ENCODE measurements at regions not wholly inside any gene's neighbourhood (a gene's known extent, or its start where the extent isn't known, plus 50 kb on each side); places are given as distances from the start of the nearest gene placed in this dataset.

DNA sequence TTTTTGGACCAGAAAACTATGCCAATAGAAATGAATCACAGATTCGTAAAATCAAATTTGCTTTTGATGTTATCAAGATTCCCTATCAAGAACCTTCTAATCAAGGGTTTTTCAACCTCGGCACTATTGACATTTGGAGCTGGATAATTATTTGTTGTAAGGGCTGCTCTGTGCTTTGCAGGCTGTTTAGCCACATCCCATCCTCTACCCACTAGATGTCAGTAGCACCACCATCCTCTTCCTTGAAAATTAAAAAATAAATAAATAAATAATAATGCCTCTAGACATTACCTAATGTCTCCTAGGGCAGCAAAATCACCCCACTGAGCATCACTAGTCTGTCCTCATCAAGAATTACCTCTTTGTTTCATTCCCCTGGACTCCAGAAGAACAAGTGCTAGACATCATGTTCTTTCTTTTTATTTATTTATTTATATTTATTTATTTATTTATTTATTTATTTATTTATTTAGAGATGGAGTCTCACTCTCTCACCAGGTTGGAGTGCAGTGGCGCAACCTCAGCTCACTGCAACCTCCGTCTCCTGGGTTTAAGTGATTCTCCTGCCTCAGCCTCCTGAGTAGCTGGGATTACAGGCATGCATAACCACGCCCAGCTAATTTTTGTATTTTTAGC is 744.7 kb downstream of the KCNA4 start:
- TF ChIP-seq CTCF (conservative IDR thresholded peaks at IDR 0.05; ENCODE audit: low read length), result no peak
- no peak for TF ChIP-seq EZH2phosphoT487 (IDR thresholded peaks at IDR 0.05; ENCODE audit: borderline replicate concordance)
- Histone ChIP-seq H3K79me2 (ENCODE audit: insufficient read depth, low read length) (no peaks in the 10 kb centered on the region), H3K27me3 (ENCODE audit: insufficient read depth, low read length, poor library complexity, severe bottlenecking) (no peaks in the 10 kb centered on the region), H3F3A (ENCODE audit: low read depth) (no peaks in the 10 kb centered on the region), H2AFZ (ENCODE audit: low read length) (no peak overlapping the region), H3K9ac (ENCODE audit: low read depth, low read length, poor library complexity, severe bottlenecking) (no peak overlapping the region), H3K36me3 (ENCODE audit: insufficient read depth, low read length) (no peaks in the 10 kb centered on the region), H3K4me1 (ENCODE audit: insufficient read depth, low read length, poor library complexity, severe bottlenecking) (no peaks in the 10 kb centered on the region), H3K9me2 (replicated peaks; ENCODE audit: low read depth, low read length) (no peaks in the 10 kb centered on the region), H3K4me2 (ENCODE audit: low read depth, low read length, poor library complexity, severe bottlenecking) (no peak overlapping the region), H4K20me1 (ENCODE audit: insufficient read depth, low read length, poor library complexity, severe bottlenecking) (no peaks in the 10 kb centered on the region), H3K9me3 (ENCODE audit: insufficient read depth, low read depth, low read length) (no peaks in the 10 kb centered on the region), H3K4me3 (ENCODE audit: low read length, poor library complexity, severe bottlenecking) (no peak overlapping the region)

GRCh38 chr11:29271616-29272015 is 745.2 kb downstream of the KCNA4 start:
- Histone ChIP-seq H3K9ac (ENCODE audit: low read depth, low read length, poor library complexity, severe bottlenecking) (no peak overlapping the region), H3K79me2 (ENCODE audit: insufficient read depth, low read length) (no peaks in the 10 kb centered on the region), H4K20me1 (ENCODE audit: insufficient read depth, low read length, poor library complexity, severe bottlenecking) (no peaks in the 10 kb centered on the region), H3F3A (ENCODE audit: low read depth) (no peaks in the 10 kb centered on the region), H2AFZ (ENCODE audit: low read length) (no peak overlapping the region), H3K4me2 (ENCODE audit: low read depth, low read length, poor library complexity, severe bottlenecking) (no peak overlapping the region), H3K36me3 (ENCODE audit: insufficient read depth, low read length) (no peaks in the 10 kb centered on the region), H3K27me3 (ENCODE audit: insufficient read depth, low read length, poor library complexity, severe bottlenecking) (no peaks in the 10 kb centered on the region), H3K4me1 (ENCODE audit: insufficient read depth, low read length, poor library complexity, severe bottlenecking) (no peaks in the 10 kb centered on the region), H3K9me2 (replicated peaks; ENCODE audit: low read depth, low read length) (no peaks in the 10 kb centered on the region), H3K4me3 (ENCODE audit: low read length, poor library complexity, severe bottlenecking) (no peak overlapping the region), H3K9me3 (ENCODE audit: insufficient read depth, low read depth, low read length) (no peaks in the 10 kb centered on the region)
- no peak for TF ChIP-seq CTCF (conservative IDR thresholded peaks at IDR 0.05; ENCODE audit: low read length)
- no peak for TF ChIP-seq EZH2phosphoT487 (IDR thresholded peaks at IDR 0.05; ENCODE audit: borderline replicate concordance)

- H3K9ac ChIP-seq (ENCODE audit: low read depth, low read length, poor library complexity, severe bottlenecking), result no peak overlapping the region
- no peak overlapping the region for H3K4me3 ChIP-seq (ENCODE audit: low read length, poor library complexity, severe bottlenecking)
- no peaks in the 10 kb centered on the region for H3F3A ChIP-seq (ENCODE audit: low read depth)
- H3K27me3 ChIP-seq (ENCODE audit: insufficient read depth, low read length, poor library complexity, severe bottlenecking), result no peaks in the 10 kb centered on the region
- H3K9me3 ChIP-seq (ENCODE audit: insufficient read depth, low read depth, low read length), result no peaks in the 10 kb centered on the region
- no peak overlapping the region for H2AFZ ChIP-seq (ENCODE audit: low read length)
- no peaks in the 10 kb centered on the region for H3K79me2 ChIP-seq (ENCODE audit: insufficient read depth, low read length)
- H3K4me1 ChIP-seq (ENCODE audit: insufficient read depth, low read length, poor library complexity, severe bottlenecking), result no peaks in the 10 kb centered on the region
- no peaks in the 10 kb centered on the region for H3K36me3 ChIP-seq (ENCODE audit: insufficient read depth, low read length)
- no peaks in the 10 kb centered on the region for H4K20me1 ChIP-seq (ENCODE audit: insufficient read depth, low read length, poor library complexity, severe bottlenecking)
- no peak for TF ChIP-seq CTCF (conservative IDR thresholded peaks at IDR 0.05; ENCODE audit: low read length)
- no peak for TF ChIP-seq EZH2phosphoT487 (IDR thresholded peaks at IDR 0.05; ENCODE audit: borderline replicate concordance)
- H3K9me2 ChIP-seq (replicated peaks; ENCODE audit: low read depth, low read length), result no peaks in the 10 kb centered on the region
- H3K4me2 ChIP-seq (ENCODE audit: low read depth, low read length, poor library complexity, severe bottlenecking), result no peak overlapping the region
Measured at GRCh38 chr11:29268733-29269132, 748.1 kb downstream of the KCNA4 start.

Data from Loucy (cell line).